ENCODE measurements at regions not wholly inside any gene's neighbourhood (a gene's known extent, or its start where the extent isn't known, plus 50 kb on each side); places are given as distances from the start of the nearest gene placed in this dataset.

DNA sequence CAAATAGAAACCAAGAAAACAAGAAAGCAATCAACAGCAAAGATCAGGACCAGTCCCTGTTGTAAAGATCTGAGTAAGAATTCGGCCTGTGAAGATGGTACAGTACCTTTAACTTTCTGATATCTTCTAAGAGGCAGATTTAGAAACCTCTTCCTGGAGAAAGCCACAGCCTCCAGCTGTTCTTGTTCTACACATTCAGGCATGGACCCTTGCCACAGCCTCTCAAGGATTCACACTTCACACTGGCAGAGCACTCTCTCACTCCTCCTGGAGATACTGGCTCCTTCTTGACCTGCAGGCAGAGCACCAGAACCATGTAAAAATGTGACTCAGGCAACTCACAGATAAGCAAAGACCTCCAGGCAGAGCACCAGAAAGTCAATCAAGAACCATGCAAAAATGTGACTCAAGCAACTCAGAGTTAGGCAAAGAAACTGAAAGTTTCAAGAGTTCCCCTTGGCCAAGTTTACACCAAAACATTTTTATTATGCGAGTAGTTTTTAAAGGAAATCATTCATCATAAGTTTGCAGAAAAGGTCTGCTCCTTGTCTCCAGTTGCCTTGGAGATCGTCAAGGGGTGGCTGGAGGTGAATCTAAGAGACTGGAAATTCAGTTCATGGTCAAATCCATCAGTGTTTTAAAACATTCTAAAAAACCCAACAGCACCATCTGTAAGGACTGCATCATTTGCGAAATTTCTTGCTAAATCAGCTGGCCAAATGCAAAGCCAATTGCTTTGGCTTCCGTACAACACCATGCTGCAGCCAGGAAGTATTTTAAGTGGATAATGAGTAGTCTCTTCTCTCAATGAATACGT is 119.3 kb upstream of the MDM1 start:
- peak; percentile 90 for DNase-seq (ENCODE audit: low spot score)

DNA sequence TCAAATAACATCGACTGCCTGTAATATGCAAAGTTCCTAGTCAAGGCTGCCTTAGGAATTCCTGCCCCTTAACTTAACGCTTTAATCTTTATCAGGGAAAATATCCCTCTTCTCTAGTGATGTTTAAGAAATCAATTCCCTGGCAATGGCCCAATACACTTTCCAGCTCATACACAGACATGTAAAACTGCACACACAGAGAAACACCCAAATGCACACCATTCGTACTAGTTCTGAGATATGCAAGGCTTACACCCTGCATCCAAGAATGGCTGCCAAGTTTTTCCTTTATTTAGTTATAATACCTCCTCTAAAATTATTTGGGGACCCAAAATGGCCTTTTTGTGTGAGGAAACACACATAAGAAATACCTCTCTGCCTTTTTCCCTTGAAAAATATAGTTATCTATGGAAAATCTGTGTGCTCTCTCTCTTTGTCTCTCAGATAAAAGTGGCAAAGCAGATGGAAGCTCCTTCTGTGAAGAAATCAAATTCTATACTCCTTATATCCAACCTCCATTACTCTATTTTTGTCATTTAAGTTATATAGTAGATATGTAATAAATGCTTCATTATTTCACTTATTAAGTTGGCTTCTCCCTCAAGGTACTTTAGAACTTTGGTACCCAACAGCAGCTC is 120.0 kb upstream of the MDM1 start:
- DNase-seq (ENCODE audit: low spot score): no peak

DNA sequence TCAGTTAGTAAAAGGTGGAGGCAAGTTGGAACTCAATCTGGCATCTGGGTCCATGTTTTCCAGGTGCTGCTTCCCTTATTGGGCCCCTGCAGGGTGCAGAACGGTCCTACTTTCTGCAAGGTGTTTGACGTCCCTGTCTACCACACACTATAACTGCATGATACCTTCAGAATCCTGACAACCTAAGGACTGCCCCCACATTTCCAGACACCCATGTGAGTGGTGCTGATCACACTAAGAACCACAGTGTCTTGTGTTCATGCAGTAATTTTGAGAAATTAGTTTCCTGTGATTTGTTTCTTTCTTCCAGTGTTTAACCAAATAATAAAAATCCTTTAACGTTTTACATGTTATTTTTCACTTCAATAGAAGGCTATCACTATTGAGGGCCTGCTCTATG is 121.1 kb upstream of the MDM1 start:
- DNase-seq (ENCODE audit: low spot score): no peak

DNA sequence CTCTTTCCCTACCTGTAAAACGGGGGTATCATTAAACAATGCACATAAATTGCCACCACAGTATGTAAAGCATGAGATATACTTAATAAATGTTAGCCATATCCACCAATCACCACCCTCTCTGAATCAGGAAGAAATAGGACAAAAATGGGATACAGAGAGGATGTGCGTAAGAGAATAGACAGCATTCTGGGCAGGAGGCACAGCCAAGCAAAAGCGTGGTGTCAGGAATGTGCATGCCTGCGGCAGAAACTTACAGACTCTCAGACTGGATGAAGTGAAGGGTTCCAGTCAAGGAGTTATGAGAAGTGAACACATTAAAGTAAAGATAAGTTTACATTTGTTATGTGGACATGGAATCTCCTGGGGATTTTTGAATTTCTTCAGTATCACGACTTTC is 121.7 kb upstream of the MDM1 start:
- no peak for DNase-seq (ENCODE audit: low spot score)

DNA sequence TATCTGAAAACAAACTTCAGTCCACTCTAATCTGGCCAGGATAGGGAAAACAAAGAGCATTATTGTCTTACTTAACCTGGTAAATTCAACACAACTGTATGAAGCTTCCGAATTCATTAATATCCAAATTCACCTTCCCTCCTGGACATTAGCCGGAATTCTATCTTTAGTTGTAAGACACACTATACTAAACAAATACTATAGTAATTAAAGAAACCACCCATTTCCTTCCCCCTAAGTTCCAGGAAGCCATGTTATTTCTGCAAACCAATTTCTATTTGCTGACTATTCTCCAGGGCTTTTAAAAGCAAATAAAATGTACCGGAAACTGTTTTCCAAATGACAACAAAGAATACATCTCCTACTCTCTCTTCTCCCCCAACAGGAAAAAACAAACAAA is 122.7 kb upstream of the MDM1 start:
- no peak for DNase-seq (ENCODE audit: low spot score)

DNA sequence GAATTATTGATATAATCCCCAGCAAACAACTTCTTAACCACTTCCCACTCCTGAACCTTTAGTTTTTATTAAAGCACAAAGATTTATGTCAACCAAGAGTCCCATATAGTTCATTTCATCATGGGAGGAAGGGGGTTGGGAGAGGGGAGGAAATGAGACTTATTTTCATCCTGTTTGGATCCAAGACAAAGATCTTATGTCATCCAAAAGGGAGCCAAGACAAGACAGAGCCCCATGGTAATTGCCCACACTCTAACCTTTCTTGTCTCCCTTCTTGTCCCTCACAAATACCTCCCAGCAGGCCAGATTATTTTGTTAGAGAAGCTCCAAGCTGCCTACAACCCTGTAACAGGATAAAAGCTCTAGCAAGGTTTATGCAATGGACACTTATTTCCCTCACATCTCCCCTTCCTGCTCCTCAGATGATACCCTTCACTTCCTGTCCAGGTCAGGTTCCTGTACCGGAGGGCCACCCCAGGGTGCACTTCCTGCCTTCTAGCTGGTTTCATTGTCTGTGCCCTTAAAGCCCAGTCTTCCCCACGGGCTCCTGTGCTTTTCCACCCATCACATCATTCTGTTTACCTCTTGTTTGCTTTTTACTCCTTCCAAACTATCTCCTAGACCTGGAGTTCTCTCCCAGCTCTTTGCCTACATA is 123.7 kb upstream of the MDM1 start:
- peak; percentile 30 for DNase-seq (ENCODE audit: low spot score)

DNA sequence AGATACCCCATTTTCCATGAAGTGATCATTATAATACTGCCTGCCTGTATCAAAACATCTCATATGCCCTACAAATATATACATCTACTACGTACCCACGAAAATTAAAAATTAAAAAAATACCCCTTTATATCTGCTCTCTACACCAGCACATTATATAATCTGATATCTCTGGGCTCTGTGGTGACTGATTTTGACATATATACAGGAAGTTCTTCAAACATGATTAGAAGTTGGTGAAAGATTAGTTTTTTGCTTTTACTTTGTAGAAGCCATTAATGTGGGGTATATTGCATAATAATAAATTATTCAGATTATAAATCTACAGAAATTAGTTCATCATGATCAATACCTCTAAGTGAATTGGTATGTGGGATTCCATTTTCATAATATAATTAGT is 126.7 kb upstream of the MDM1 start:
- DNase-seq (ENCODE audit: low spot score): no peak

DNA sequence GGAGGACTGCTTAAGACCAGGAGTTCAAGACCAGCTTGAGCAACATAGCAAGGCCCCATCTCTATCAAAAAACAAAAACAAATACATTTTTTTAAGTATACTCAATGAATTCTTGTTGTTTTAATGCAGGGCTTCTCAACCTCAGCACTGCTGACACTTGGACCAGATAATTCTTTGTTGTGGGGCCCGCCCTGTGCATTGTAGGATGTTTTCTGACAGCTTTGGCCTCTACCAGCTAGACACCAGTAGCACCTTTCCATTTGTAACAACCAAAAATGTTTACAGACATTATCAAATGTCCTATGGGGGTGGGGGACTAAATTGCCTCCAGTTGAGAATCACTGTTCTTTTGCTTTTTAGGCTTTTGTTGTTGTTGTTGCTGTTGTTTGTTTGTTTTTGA is 128.1 kb upstream of the MDM1 start:
- DNase-seq (ENCODE audit: low spot score): no peak

DNA sequence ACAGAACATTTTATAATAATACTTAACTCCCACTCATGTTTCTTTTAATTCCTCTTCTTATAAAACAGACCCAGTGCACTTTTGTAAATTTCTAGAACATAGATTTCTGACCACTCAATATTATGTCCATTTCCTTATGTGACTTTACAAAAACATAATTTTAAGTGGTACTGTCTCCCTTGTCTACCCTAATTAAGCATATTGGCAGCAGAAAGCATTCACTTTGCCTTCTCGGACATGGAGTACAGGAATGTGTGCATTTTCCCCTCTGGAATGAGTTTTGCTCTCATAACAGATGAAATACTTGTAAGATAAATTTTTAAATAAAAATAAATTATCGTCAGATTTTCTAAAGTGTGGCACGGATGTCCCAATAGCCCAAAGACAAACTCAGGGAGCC is 129.5 kb upstream of the MDM1 start:
- DNase-seq (ENCODE audit: low spot score): no peak

DNA sequence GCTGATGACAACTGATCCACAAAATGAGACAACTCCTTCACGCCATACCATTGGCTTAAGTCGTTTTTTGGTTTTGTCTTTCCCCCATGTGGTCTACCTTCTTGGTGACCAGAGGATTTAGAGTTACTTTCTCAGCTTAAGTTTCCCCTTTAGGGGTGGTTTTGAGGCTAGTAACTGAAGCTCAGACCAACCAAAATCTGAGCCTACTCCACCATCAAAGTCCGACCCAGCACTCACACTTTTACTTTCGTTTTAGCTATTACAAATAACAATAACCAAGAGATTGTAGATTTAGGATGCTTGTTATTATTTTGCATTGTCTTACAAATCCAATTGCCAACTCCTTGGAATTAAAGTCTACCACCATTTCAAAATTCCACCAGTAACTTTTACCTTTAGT is 130.6 kb upstream of the MDM1 start:
- peak; percentile 22 for DNase-seq (ENCODE audit: low spot score)

DNA sequence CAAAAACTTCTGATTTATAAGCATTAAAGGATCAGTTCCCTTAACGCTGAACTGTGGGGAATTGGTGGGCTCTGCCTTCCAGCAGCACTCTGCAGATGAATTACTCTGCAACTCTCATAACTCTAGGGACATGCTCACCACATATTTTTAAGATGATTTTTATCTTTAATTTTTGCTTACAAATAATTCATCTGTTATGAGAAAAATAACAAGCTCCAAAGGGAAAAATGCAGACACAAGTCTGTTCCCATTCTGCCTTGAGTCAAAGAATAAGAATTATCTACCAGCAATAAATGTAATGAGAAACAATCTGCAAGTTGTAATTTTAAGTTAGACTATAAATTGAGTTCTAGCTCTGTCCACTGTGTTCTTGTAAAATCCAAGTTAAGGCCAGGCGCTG is 133.1 kb upstream of the MDM1 start:
- DNase-seq (ENCODE audit: low spot score): no peak

DNA sequence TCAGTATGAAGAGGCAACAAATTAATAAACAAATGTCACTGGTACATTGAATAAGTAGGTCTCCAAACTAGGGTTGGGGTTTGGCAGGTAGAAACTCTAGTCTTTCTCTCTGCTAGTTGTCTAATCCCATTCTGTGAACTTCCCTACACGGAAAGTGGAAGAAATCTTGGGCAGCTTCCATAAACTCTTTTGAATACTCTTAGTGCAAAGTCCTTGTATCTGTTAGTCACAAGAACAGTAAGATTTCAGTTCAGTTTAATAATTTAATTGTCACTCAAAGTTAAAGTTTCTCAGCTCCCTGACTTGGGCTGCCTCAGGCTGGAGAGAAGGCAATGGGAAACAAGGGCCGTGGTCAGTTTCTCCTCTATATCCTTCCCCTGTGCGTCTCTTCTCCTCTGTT is 135.4 kb upstream of the MDM1 start:
- DNase-seq (ENCODE audit: low spot score): no peak

DNA sequence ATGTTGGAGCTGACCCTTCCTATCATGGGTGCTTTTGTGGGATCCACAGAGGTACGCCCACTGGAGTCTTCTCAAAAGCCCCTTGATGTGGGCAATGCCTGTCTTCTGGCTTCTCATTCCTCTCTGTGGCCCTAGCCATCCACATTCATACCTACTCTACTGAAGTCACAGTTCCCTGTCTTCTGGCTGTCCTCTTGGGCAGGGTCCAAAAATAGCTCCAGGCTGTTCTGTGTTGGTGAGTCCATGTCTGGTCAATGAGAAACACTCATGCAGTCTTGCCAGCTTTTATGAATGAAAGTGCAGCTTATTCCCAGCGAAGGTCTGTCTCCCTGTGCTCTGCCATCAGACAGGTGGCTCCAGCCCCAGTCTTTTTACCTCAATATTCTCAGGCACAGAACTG is 135.9 kb upstream of the MDM1 start:
- no peak for DNase-seq (ENCODE audit: low spot score)

DNA sequence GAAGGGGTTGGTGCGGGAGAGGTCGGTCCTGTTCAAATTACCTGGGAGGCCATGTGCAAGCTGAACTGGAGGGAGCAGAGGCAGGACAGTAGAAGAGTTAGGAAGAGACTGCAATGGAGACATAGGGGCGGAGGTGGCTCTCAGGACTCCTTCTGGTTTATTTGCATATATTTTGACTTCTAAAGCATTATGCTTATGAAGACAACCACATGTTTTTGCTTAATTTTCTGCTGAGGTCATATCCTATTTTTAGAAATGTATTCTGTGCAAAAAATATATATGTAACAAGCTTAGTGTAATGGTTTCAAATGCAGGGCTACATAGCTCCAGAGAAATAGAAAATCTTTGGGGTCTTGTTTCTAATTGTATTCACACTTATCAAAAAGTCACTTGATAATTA is 137.0 kb upstream of the MDM1 start:
- DNase-seq (ENCODE audit: low spot score): no peak

DNA sequence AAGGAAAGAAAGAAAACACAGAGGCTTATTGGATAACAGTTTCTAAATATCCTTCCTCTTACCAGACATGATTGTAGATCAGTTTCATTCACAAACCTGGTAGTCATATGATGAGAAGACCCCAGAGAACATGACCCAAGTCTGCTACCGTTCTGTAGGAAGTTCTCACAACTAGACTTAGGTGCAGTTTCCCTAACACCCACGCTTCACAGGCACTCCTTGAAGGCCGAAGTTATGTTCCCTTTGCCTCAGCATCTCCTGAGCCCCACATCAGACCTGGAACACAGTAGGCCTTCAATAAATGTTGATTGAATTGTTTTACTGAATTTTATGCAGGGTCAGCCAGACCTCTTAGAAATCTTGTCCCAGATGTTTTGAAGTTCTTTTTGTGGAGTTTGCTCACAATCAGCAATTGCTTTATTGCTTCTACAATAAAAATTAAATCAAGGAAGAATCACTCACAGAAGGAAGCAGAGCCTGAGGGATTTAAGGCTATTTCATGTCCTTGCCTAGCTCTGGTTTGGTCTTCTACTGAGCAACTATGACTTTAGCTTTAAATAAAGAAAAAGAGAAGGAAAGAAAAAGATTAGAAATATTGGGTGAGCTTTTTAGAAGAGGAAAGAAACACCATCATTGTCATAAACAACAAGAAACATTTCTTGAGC is 138.6 kb upstream of the MDM1 start:
- DNase-seq (ENCODE audit: low spot score): no peak

DNA sequence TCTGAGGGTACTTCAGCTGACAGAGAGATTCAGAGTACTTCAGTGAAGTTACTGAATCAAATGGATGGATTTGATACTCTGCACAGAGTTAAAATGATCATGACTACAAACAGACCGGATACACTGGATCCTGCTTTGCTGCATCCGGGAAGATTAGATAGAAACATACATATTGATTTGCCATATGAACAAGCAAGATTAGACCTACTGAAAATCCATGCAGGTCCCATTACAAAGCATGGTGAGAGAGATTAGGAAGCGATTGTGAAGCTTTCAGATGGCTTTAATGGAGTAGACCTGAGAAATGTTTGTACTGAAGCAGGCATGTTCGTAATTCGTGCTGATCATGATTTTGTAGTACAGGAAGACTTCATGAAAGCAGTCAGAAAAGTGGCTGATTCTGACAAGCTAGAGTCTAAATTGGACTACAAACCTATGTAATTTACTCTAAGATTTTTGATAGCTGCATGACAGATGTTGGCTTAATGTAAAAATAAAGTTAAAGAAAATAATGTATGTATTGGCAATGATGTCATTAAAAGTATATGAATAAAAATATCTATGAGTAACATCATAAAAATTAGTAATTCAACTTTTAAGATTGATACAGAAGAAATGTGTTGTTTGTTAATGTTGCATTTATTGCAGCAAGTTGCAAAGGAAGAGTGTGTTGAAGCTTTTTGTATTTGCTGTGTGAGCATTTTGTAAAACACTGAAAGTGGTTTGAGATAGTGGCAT is 136.1 kb upstream of the RAP1B start:
- DNase-seq (ENCODE audit: low spot score): no peak

DNA sequence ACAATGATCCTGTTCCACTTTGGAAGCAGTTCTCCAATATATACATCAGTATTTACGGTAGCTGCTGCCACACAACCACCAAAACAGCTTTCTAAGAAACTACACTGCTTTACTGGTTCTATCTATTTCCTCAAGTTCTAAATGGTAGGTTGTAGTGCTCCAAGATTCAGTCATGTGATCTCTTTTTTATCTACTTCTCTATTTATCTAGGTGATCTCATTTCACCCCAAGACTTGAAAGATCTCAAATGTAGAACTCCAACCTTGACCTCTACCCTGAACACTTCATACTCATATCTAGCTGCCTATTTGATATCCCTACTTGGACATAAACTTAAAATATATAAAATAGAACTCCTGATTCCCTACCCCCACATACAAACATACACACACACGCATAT is 133.9 kb upstream of the RAP1B start:
- DNase-seq (ENCODE audit: low spot score): no peak

DNA sequence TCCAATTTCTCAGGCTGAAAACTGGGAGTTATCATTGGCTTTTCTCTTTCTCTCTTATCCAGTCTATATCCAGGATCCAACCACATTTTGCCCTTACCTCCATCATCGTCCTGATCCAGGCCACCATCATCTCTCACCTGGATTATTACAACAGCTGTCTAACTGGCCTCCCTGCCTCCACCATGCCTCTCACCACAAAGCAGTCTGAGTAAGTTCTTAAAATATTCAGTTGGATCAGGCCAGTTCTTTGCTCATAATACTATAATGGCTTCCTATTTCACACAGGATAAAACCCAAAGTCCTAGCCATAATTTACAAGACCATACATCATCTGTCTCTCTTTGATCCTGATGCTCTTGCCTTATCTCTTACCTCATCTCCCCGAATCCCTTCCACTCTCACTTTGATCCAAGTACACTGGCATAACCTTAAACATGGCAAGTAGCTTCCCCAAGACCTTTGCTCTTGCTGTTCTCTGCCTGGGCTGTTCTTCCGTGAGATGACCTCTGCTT is 133.4 kb upstream of the RAP1B start:
- no peak for DNase-seq (ENCODE audit: low spot score)

DNA sequence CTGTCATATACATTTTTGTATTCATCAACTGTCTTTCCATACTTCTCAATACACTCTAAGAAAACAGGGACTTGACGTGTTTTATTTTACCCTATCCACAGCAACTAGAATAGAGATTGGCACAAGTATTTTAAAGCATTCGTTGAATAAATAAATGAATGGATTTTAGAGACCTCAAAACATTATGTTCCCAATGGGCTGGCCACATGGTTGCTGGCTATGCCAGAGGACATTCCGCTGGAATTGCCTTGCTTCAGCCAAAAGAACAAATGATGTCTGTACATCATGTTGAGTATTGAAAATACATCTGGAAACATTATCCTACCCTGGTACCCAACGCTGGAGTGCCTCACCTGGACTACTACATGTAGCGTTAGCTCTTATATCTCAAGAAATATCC is 132.8 kb upstream of the RAP1B start:
- no peak for DNase-seq (ENCODE audit: low spot score)

DNA sequence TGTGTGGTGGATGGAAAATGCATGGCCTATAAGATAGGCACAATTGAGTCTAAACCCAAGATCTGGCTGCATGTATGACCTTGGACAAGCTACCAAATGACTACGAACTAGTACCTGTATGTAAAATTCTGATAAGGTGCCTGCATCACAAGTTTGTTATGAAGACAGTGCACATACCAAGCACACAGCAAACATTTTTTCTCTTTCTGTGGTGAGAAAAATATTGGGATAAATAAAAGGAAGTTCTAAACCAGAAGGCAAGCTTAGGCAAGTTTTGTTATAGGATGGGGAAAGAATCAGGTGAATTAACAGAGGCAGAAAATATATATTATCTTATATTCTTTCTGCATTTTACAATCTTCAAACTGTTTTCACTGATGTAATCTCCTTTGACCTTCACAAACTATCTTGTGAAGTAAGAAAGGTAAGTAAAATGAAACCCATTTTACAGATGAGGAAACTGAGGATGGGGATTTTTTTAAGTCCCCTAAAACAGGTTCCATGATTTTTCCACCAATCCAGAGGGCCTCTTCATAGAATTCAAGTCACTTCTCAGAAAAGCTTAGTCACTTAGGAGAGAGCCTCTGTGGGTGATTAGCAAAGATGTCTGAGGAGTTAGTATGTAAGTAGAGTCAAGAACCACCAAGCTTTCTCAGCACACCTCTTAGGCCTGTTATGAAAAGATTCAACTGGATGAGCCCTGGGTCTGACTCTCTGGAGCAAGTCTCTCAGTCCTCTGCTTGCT is 132.0 kb upstream of the RAP1B start:
- DNase-seq (ENCODE audit: low spot score): no peak

DNA sequence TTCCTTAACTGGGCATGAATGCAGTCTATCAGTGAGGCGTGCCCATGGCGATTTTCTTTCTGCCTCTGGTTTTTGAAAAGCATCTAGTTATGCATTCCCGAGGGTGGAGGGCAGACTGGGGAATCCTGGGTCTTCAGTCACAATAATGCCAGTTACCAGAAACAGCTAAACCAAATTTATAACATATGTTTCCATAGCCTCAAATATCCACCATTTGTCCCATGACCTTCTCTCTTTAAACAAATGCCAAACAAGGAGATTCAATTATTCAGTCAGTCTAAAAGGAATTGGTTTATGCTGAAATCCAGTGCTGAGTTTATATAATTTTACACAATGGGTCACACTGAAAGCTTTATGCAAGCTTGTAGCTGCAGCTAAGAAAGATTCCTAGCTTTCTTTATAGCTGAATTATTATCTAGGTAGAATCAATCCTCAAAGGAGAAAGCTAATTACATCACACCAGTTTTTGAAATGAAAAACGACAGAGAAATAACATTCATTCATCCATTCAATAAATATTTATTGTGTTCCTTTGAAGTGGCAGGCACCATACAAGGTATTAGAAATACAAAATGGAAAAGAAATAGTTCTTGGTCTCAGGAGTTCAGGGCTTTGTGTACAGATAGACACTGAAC is 131.3 kb upstream of the RAP1B start:
- no peak for DNase-seq (ENCODE audit: low spot score)
